LNCaP clone FGC (cell line): ENCODE measurements at regions not wholly inside any gene's neighbourhood (a gene's known extent, or its start where the extent isn't known, plus 50 kb on each side); places are given as distances from the start of the nearest gene placed in this dataset.
"Not testable (repeated sequence)": the region's sequence is repeated elsewhere in the genome, so short reads cannot be mapped to it uniquely, and the experiment has no call there.

Experiments used
- DNase-seq: peaks from one replicate; pipeline ENCODE4 v3.0.0-alpha.2; 2011; ENCODE audit warnings: low read depth
- H3K4me3 ChIP-seq: 2 replicates; pipeline ENCODE4 v1.5.1; 2011; ENCODE audit warnings: mild to moderate bottlenecking, low read depth, low read length, control low read depth
- CTCF ChIP-seq: IDR thresholded peaks from 2 replicates; pipeline ENCODE4 v1.5.1; 2012; ENCODE audit warnings: mild to moderate bottlenecking; ENCODE audit not compliant: control insufficient read depth, insufficient read depth; ENCODE audit errors: extremely low read depth

DNA sequence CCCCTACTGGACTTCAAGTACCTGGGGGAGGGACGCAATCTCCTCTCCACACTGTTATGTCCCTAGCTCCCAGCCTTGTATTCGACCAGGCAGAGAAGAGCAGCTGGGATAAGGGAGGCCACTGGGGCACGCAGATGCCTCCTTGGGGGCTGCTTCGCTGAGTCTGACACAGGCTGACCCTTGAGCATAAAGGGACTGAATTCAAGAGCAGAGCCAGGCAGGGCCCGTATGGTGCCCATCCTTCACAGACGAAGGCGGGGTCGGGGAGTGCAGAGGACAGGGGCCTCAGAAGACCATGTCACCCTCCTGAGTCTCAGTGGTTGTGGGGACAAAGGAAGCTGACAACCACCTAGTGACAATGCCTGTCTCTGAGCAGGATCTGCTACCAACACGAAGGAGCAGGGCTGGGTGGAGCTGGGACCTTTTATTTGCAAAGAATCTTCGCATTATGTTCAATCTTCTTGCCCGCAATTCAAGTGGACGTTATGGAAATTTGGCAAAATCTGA is 124.6 kb downstream of the TUBA3C start:
- H3K4me3 ChIP-seq, result no peak overlapping the region
- no peak for TF ChIP-seq CTCF
- DNase-seq, result no peak

GRCh38 chr13:19056355-19056880 is 125.2 kb downstream of the TUBA3C start:
- TF ChIP-seq CTCF, result no peak
- no peak overlapping the region for H3K4me3 ChIP-seq
- no peak for DNase-seq

- DNase-seq, result no peak
- no peak for TF ChIP-seq CTCF
- H3K4me3 ChIP-seq, result no peak overlapping the region
Measured at GRCh38 chr13:19055611-19056010, 126.0 kb downstream of the TUBA3C start.

DNA sequence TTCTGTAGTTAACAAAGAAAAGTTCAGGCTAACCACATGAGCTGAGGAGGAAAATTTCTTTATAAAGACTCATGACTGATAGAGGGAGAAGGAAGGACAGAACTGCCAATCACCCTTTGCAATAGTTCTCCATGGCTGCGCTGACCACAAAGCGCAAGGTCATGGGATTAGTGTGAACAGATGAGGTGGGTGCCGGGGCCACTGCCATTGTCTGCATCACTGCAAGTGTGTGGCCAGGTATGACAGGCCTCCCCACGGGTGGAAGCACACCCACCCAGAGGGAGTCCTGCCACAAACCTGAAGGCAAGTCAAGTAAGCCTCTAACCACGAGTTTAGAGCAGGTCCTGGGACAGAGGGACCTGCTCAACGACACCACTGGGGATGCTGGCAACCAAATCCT is 128.1 kb downstream of the TUBA3C start:
- TF ChIP-seq CTCF, result no peak
- no peak overlapping the region for H3K4me3 ChIP-seq

DNA sequence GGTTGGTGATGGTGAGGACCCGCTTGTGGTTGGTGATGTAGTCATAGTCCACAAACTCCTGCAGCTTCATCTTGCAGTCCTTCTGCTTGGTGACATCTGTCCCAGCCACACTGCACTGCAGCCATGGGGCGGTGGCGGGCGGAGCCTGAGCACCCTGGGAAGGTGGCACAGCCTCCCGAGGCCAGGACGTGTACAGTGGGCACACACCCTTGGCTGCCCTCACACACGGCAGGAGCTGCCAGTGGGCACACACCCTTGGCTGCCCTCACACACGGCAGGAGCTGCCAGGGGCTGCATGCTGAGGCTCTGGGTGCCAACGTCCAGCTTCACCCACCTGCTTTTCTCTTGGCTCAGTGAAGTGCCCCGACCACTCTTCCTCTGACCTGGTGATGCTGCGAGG is 128.7 kb downstream of the TUBA3C start:
- H3K4me3 ChIP-seq, result no peak overlapping the region
- DNase-seq, result no peak
- no peak for TF ChIP-seq CTCF

More for the DNA sequence above, 128.1 kb downstream of the TUBA3C start:
- DNase-seq, result no peak

DNA sequence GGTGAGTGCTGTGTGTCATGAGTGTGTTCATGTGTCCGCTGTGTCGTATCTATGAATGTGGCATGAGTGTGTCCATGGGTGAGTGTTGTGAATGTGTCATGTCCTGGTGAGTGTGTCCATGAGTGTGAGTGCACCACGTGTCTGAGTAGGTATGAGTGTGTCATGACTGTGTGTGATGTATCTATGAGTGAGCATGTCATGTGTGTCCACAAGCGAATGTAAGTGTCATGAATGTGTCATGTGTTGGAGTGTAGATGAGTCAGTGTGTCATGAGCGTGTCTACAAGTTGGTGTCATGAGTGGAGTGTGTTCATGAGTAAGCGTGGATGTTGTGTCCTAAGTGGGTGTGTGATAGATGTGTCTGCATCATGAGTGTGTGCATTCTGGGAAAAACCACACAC is 129.4 kb downstream of the TUBA3C start:
- DNase-seq, result no peak
- H3K4me3 ChIP-seq, result no peak overlapping the region
- no peak for TF ChIP-seq CTCF

GRCh38 chr13:19050901-19051300 is 130.7 kb downstream of the TUBA3C start:
- DNase-seq, result no peak
- TF ChIP-seq CTCF, result no peak
- no peak overlapping the region for H3K4me3 ChIP-seq

DNA sequence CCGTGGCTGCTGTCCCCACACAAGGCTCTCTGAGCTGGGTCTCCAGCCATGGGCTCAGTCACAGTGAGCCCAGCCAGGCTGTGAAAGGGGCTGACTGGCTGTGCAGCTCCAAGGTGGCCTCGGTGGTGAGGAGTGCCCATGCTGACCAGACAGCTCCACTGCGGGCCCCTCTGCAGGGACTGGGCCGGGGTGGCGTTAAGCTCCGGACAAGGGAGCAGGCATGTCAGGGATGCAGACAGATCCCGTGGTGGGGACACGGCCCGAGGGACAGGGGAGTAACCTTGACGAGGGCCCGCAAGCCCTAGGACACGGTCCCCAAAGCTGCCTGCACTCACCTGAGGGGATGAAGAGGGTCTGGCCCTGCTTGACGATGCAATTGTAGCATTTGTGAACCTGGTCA is 132.0 kb downstream of the TUBA3C start:
- H3K4me3 ChIP-seq, DNase-seq: not testable (repeated sequence)
